ENCODE measurements at regions not wholly inside any gene's neighbourhood (a gene's known extent, or its start where the extent isn't known, plus 50 kb on each side); places are given as distances from the start of the nearest gene placed in this dataset.
A peak's percentile ranks its signal among the peaks of the same experiment; 100 is the strongest.

GRCh38 chr2:226657340-226658053, 142.1 kb downstream of the IRS1 start (continued):
- no peak for TF ChIP-seq ZNF687 (CRISPR knock-in tag; IDR thresholded peaks at IDR 0.05)
- TF ChIP-seq, protein P1, sequence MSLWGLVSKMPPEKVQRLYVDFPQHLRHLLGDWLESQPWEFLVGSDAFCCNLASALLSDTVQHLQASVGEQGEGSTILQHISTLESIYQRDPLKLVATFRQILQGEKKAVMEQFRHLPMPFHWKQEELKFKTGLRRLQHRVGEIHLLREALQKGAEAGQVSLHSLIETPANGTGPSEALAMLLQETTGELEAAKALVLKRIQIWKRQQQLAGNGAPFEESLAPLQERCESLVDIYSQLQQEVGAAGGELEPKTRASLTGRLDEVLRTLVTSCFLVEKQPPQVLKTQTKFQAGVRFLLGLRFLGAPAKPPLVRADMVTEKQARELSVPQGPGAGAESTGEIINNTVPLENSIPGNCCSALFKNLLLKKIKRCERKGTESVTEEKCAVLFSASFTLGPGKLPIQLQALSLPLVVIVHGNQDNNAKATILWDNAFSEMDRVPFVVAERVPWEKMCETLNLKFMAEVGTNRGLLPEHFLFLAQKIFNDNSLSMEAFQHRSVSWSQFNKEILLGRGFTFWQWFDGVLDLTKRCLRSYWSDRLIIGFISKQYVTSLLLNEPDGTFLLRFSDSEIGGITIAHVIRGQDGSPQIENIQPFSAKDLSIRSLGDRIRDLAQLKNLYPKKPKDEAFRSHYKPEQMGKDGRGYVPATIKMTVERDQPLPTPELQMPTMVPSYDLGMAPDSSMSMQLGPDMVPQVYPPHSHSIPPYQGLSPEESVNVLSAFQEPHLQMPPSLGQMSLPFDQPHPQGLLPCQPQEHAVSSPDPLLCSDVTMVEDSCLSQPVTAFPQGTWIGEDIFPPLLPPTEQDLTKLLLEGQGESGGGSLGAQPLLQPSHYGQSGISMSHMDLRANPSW (CRISPR knock-in tag; IDR thresholded peaks at IDR 0.05; ENCODE audit: borderline replicate concordance), result 0 out of 2 replicates have a peak, but pooled peaks have one; percentile 62
- TF ChIP-seq TBX3 (IDR thresholded peaks at IDR 0.05; ENCODE audit: borderline replicate concordance), result 0 out of 2 replicates have a peak, but pooled peaks have one; percentile 58
- TF ChIP-seq ZNF382 (CRISPR knock-in tag; IDR thresholded peaks at IDR 0.05; ENCODE audit: borderline replicate concordance), result no peak
- TF ChIP-seq HIVEP1 (CRISPR knock-in tag; IDR thresholded peaks at IDR 0.05), result no peak
- TF ChIP-seq FOXJ3 (CRISPR knock-in tag; IDR thresholded peaks at IDR 0.05; ENCODE audit: borderline replicate concordance), result peak; percentile 95; the same call in 1 of the 2 replicates
- TF ChIP-seq KMT2B (CRISPR knock-in tag; IDR thresholded peaks at IDR 0.05), result no peak; the same call in 1 of the 2 replicates
- TF ChIP-seq ZNF83 (CRISPR knock-in tag; IDR thresholded peaks at IDR 0.05; ENCODE audit: borderline replicate concordance), result no peak
- no peak for TF ChIP-seq FIP1L1 (IDR thresholded peaks at IDR 0.05; ENCODE audit: borderline replicate concordance, insufficient read depth, low read depth, low read length)
- TF ChIP-seq, protein P2, sequence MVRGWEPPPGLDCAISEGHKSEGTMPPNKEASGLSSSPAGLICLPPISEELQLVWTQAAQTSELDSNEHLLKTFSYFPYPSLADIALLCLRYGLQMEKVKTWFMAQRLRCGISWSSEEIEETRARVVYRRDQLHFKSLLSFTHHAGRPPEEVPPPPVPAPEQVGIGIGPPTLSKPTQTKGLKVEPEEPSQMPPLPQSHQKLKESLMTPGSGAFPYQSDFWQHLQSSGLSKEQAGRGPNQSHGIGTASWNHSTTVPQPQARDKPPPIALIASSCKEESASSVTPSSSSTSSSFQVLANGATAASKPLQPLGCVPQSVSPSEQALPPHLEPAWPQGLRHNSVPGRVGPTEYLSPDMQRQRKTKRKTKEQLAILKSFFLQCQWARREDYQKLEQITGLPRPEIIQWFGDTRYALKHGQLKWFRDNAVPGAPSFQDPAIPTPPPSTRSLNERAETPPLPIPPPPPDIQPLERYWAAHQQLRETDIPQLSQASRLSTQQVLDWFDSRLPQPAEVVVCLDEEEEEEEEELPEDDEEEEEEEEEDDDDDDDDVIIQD (CRISPR knock-in tag; IDR thresholded peaks at IDR 0.05; ENCODE audit: low read depth), result peak; percentile 72
- TF ChIP-seq EHMT2 (IDR thresholded peaks at IDR 0.05; ENCODE audit: borderline replicate concordance, low read depth, low read length), result peak; percentile 95
- no peak for TF ChIP-seq THYN1 (CRISPR knock-in tag; IDR thresholded peaks at IDR 0.05; ENCODE audit: borderline replicate concordance, low read depth)
- peak; percentile 56 for TF ChIP-seq HNF4G (IDR thresholded peaks at IDR 0.05; ENCODE audit: borderline replicate concordance, low read depth, low read length)
- no peak for TF ChIP-seq HNF4G (CRISPR knock-in tag; IDR thresholded peaks at IDR 0.05; ENCODE audit: borderline replicate concordance, low read depth)
- TF ChIP-seq GMEB1 (CRISPR knock-in tag; IDR thresholded peaks at IDR 0.05; ENCODE audit: borderline replicate concordance), result peak; percentile 52; the same call in 1 of the 2 replicates
- TF ChIP-seq SP4 (CRISPR knock-in tag; IDR thresholded peaks at IDR 0.05), result no peak
- TF ChIP-seq ZNF562 (CRISPR knock-in tag; IDR thresholded peaks at IDR 0.05; ENCODE audit: borderline replicate concordance), result no peak
- no peak for TF ChIP-seq POLR2A (IDR thresholded peaks at IDR 0.05; ENCODE audit: insufficient read depth in 1 of 2, low read depth in 2 of 2, low read length in 2 of 2)
- no peak for TF ChIP-seq ATF7-NPFF (CRISPR knock-in tag; IDR thresholded peaks at IDR 0.05; ENCODE audit: low read depth)
